Fibroblast of skin of right biceps (primary cell): ENCODE measurements at regions not wholly inside any gene's neighbourhood (a gene's known extent, or its start where the extent isn't known, plus 50 kb on each side); places are given as distances from the start of the nearest gene placed in this dataset.

Experiments used
- DNase-seq: peaks from one replicate; pipeline ENCODE4 v3.0.0-alpha.2; 2013

- DNase-seq = no peak
Measured at GRCh38 chr15:94770199-94770598, 538.8 kb downstream of the MCTP2 start.

GRCh38 chr15:94777037-94777436, 545.7 kb downstream of the MCTP2 start:
- no peak for DNase-seq

DNA sequence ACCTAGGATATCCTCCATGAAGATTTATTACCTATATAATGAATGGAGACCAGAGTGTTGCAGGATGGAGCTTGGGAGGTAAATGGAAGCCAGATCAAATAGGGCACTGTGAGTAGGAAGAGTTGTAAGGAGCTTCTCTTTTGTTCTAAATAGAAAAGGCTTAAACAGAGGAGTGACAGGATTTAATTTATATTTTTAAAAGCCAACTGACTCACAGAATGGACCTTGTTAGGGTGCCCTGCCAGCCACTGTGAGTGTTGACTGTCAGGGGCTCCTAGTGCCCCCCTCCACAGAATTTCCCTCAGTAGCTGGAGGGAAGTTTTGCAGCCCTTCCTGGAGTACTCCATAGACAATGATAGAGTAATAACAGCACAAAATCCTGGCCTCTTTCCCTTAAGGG, 547.5 kb downstream of the MCTP2 start:
- DNase-seq = no peak

- DNase-seq = no peak
Measured at GRCh38 chr15:94780166-94780565, 548.8 kb downstream of the MCTP2 start.

GRCh38 chr15:94785091-94785490, 553.7 kb downstream of the MCTP2 start:
- DNase-seq = no peak

GRCh38 chr15:94791008-94791407, 559.6 kb downstream of the MCTP2 start:
- no peak for DNase-seq

- DNase-seq = no peak
Measured at GRCh38 chr15:94791510-94791909, 560.1 kb downstream of the MCTP2 start.

GRCh38 chr15:94792196-94792595, 560.8 kb downstream of the MCTP2 start:
- DNase-seq = peak; percentile 44

GRCh38 chr15:94793207-94793606, 561.8 kb downstream of the MCTP2 start:
- no peak for DNase-seq

DNA sequence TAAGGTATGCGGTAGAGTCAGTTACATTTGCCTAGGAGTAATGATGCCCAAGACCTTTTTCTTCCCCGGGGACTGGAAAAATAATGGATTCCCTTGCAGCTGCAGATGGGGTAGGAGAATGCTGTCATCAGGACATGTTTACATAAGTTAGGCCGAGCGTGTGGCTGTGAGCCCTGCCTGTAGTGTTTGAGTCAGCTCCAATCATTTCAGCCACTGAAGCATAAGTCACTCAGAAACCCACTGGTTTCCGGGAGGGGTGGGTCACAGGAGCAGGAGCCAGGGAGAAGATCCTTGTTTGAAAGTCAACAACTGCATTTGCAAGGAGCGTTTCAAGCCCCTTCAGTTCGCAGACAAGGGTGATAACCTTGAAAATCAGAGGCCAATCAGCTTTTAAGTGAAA, 562.3 kb downstream of the MCTP2 start:
- DNase-seq = peak; percentile 34

- no peak for DNase-seq
Measured at GRCh38 chr15:94804613-94805012, 573.3 kb downstream of the MCTP2 start.

GRCh38 chr15:94815110-94815731, 583.9 kb downstream of the MCTP2 start:
- no peak for DNase-seq

- DNase-seq = no peak
Measured at GRCh38 chr15:94815914-94816313, 584.6 kb downstream of the MCTP2 start.

- DNase-seq = no peak
Measured at GRCh38 chr15:94829887-94830884, 598.8 kb downstream of the MCTP2 start.

DNA sequence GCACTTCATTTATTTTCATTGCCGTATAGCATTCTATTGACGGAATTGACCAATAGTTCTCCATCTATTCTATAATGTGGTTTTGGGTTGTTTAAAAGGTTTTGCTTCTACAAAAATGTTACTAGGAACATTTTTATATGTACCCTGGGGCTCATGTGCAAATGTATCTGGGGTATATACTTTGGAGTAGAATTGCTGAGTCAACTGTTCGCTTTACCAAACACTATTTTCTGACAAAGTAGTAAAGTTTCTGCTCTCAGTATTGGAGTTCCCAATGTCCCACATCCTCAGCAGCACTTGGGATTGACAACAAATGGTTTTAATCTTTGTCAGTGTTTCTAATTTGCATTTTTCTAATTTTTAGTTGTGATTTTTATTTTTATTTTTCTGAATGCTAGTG, 602.6 kb downstream of the MCTP2 start:
- DNase-seq = no peak

DNA sequence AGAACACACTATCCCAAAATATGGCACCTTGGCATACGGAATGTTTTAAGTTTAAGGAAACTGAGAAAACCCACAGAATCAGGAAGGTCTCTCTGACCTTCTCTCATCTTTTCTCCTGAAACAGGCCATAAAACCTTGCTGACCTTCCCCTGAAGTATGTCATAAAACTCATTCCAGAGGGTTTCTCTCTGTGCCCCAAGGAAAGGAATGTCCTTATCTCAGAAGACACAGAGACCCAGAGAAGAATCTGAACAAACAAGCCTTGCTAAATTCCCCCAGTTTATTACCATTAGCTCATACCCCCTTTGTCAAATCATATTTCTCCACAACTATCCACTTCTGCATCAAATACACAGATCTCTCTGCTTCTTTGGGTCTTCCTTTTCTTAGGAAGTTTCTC, 603.1 kb downstream of the MCTP2 start:
- no peak for DNase-seq

DNA sequence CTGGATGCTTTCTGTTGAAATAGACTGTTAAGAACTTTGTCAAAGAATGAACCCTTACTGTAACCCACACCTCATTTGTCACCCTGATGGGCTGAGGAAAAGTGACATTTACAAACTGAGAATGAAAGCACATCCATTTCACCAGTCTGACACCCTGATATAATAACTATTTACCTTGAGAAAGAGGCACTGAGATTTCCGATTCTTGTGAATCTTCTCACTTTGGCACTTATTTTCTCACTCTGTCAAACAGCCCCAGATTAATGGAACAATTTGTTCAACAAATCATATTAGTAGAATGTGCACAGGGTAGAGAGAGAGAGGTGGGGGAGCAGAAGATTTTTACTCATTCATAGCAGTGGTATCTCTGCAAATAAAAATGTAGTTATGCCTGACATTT, 606.9 kb downstream of the MCTP2 start:
- DNase-seq = no peak

DNA sequence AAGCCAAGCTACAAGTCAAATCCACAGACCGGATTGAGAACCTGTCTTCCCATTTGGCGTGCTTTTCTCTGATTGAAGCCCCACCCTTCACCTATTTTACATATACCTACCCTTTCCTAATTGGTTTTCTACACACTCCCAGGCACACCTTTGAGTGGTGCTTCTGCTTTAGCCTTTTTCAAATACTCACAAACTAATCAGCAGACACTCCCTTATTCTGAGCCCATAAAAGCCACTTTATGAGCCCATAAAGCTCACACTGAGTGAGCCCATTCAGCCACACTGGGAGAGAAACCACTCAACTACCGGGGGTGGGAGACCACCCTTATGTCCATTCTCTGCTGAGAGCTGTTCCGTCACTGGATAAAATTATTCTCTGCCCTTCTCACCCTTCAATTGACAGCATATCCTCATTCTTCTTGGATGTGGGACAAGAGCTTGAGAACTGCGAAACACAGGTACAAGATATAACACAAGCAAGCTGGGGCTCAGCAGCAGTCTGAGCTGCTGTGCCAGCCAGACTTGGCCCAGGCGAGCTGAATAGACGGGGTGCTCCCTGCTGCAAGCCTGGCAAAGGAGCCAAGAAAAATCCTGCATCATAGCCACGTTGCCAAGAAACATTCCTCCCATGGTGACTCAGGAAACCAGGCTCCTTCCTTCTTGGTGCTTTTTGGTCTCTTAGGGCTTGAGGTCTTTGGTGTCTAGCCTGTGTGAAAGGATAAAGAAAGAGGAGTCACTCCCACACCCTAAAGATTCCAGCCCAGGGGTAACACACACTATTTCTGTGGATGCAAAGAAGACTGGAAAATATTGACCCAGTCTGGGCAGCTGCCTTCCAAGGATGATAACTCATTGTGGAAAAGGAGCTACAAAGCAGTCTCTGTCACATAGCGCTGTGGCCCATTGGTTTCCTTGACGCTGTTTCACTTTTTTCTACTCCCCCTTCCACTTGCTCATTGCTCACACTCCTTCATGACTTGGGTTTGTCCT, 609.7 kb downstream of the MCTP2 start:
- peak; percentile 39 for DNase-seq

DNA sequence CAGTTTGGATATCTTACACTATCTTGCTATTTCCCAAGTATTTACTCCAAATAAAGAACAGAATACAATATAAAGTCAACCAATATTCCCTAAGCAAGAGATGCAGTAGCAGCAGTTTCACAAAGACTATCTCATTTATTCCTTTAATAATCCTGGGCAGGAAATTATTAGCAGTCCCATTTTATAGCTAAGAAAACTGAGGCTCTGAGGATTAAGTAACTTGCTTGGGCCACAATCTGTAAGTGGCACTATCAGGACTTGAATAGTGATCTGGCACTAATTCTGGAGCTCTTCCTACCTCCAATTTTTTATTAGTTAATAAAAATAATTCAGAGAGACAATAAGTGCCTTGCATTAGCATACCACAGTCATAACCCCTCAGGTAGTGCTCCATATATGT, 611.7 kb downstream of the MCTP2 start:
- DNase-seq = no peak

DNA sequence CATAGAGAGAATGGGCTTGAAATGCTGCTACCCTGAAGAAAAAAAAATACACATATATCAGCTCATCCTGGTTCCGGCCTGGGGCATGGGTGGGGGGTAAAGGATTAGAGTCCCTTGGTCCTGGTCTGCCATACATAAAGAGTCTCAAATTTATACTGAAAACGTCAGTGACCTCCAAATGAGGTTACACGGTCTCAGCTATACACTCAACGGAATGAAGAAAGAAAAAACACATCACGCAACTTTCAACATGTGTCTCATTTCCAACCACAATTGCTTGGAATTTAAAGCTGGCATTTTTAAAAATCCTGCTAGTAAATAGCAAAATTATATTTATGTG, 612.8 kb downstream of the MCTP2 start:
- DNase-seq = no peak

- peak; percentile 34 for DNase-seq
Measured at GRCh38 chr15:94844538-94845389, 613.4 kb downstream of the MCTP2 start.

GRCh38 chr15:94845390-94845716, 614.0 kb downstream of the MCTP2 start:
- no peak for DNase-seq
